Activated naive CD4-positive, alpha-beta T cell treated with anti-CD3 and anti-CD28 coated beads, Interleukin-2, amount 10 ng/mL, durations not matched to agents 7 days and 5 days (primary cell): ENCODE measurements at regions not wholly inside any gene's neighbourhood (a gene's known extent, or its start where the extent isn't known, plus 50 kb on each side); places are given as distances from the start of the nearest gene placed in this dataset.

ENCODE experiments used
- CTCF ChIA-PET: fragments of 350-600 bp; sonication (Branson Sonifier 250); formaldehyde crosslinking; loops from one replicate; lab custom pipeline; 2021; ENCODE audit warnings: antibody characterized with exemption; lab: Charles Lee
- DNase-seq: peaks from one replicate; pipeline ENCODE4 v3.0.0-alpha.2; 2020
- H3K27ac Mint-ChIP-seq: one replicate; pipeline ENCODE4 v1.8.0; 2021; ENCODE audit warnings: mild to moderate bottlenecking, moderate library complexity, mixed read lengths
- H3K27me3 Mint-ChIP-seq: one replicate; pipeline ENCODE4 v1.8.0; 2021; ENCODE audit warnings: mild to moderate bottlenecking, mixed read lengths
- H3K36me3 Mint-ChIP-seq: one replicate; pipeline ENCODE4 v1.8.0; 2021; ENCODE audit warnings: mixed read lengths
- H3K4me1 Mint-ChIP-seq: one replicate; pipeline ENCODE4 v1.8.0; 2021; ENCODE audit warnings: mixed read lengths
- H3K4me3 Mint-ChIP-seq: one replicate; pipeline ENCODE4 v1.8.0; 2021; ENCODE audit warnings: mild to moderate bottlenecking, moderate library complexity, mixed read lengths
- H3K9me3 Mint-ChIP-seq: one replicate; pipeline ENCODE4 v1.8.0; 2021; ENCODE audit warnings: mixed read lengths

- H3K4me3 Mint-ChIP-seq: no peak overlapping the region
- H3K9me3 Mint-ChIP-seq: peaks cover 2% of the 10 kb centered on the region
- CTCF ChIA-PET: no interaction called here
- H3K27ac Mint-ChIP-seq: no peak overlapping the region
- DNase-seq: no peak
- no peaks in the 10 kb centered on the region for H3K27me3 Mint-ChIP-seq
- H3K4me1 Mint-ChIP-seq: no peaks in the 10 kb centered on the region
- H3K36me3 Mint-ChIP-seq: no peaks in the 10 kb centered on the region
Measured at GRCh38 chr13:67856955-67857354, 626.8 kb upstream of the PCDH9 start.

GRCh38 chr13:67855741-67856238 is 625.7 kb upstream of the PCDH9 start:
- Mint-ChIP-seq H3K4me1 (no peaks in the 10 kb centered on the region), H3K36me3 (no peaks in the 10 kb centered on the region), H3K4me3 (no peak overlapping the region), H3K27ac (no peak overlapping the region), H3K9me3 (peaks cover 2% of the 10 kb centered on the region), H3K27me3 (no peaks in the 10 kb centered on the region)
- DNase-seq: no peak
- CTCF ChIA-PET: no interaction called here

- Mint-ChIP-seq H3K27me3 (no peaks in the 10 kb centered on the region), H3K36me3 (no peaks in the 10 kb centered on the region), H3K9me3 (peaks cover 4% of the 10 kb centered on the region), H3K4me1 (no peaks in the 10 kb centered on the region), H3K27ac (no peak overlapping the region), H3K4me3 (no peak overlapping the region)
- CTCF ChIA-PET: no interaction called here
- no peak for DNase-seq
Measured at GRCh38 chr13:67854990-67855389, 624.9 kb upstream of the PCDH9 start.

- no peak overlapping the region for H3K27ac Mint-ChIP-seq
- no peaks in the 10 kb centered on the region for H3K36me3 Mint-ChIP-seq
- peaks cover 13% of the 10 kb centered on the region for H3K9me3 Mint-ChIP-seq
- no peak for DNase-seq
- no peak overlapping the region for H3K4me3 Mint-ChIP-seq
- no peaks in the 10 kb centered on the region for H3K4me1 Mint-ChIP-seq
- H3K27me3 Mint-ChIP-seq: no peaks in the 10 kb centered on the region
- CTCF ChIA-PET: no interaction called here
Measured at GRCh38 chr13:67844574-67844973, 614.4 kb upstream of the PCDH9 start.

- CTCF ChIA-PET: no interaction called here
Measured at GRCh38 chr13:67841071-67841470, 610.9 kb upstream of the PCDH9 start.

GRCh38 chr13:67833564-67833963 is 603.4 kb upstream of the PCDH9 start:
- CTCF ChIA-PET: no interaction called here
- no peak overlapping the region for H3K27ac Mint-ChIP-seq
- no peaks in the 10 kb centered on the region for H3K36me3 Mint-ChIP-seq
- no peak for DNase-seq
- H3K27me3 Mint-ChIP-seq: no peaks in the 10 kb centered on the region
- no peak overlapping the region for H3K4me3 Mint-ChIP-seq
- peaks cover 3% of the 10 kb centered on the region for H3K9me3 Mint-ChIP-seq
- H3K4me1 Mint-ChIP-seq: no peaks in the 10 kb centered on the region

More at GRCh38 chr13:67841071-67841470, 610.9 kb upstream of the PCDH9 start:
- H3K27me3 Mint-ChIP-seq: no peaks in the 10 kb centered on the region
- no peak for DNase-seq
- no peak overlapping the region for H3K4me3 Mint-ChIP-seq
- H3K9me3 Mint-ChIP-seq: peaks cover 10% of the 10 kb centered on the region
- no peaks in the 10 kb centered on the region for H3K4me1 Mint-ChIP-seq
- H3K27ac Mint-ChIP-seq: no peak overlapping the region
- no peaks in the 10 kb centered on the region for H3K36me3 Mint-ChIP-seq

- Mint-ChIP-seq H3K36me3 (no peaks in the 10 kb centered on the region), H3K4me1 (no peaks in the 10 kb centered on the region), H3K27me3 (no peaks in the 10 kb centered on the region), H3K4me3 (no peak overlapping the region), H3K27ac (no peak overlapping the region), H3K9me3 (peaks cover 11% of the 10 kb centered on the region)
- CTCF ChIA-PET: no interaction called here
- no peak for DNase-seq
Measured at GRCh38 chr13:67829641-67830040, 599.5 kb upstream of the PCDH9 start.

GRCh38 chr13:67827992-67828391 is 597.9 kb upstream of the PCDH9 start:
- no peaks in the 10 kb centered on the region for H3K36me3 Mint-ChIP-seq
- CTCF ChIA-PET: no interaction called here

GRCh38 chr13:67821606-67822005 is 591.5 kb upstream of the PCDH9 start:
- H3K4me3 Mint-ChIP-seq: no peak overlapping the region
- no peaks in the 10 kb centered on the region for H3K36me3 Mint-ChIP-seq
- CTCF ChIA-PET: no interaction called here
- no peaks in the 10 kb centered on the region for H3K4me1 Mint-ChIP-seq
- no peaks in the 10 kb centered on the region for H3K27me3 Mint-ChIP-seq
- peaks cover 5% of the 10 kb centered on the region for H3K9me3 Mint-ChIP-seq
- H3K27ac Mint-ChIP-seq: no peak overlapping the region
- DNase-seq: no peak

More at GRCh38 chr13:67827992-67828391, 597.9 kb upstream of the PCDH9 start:
- Mint-ChIP-seq H3K27me3 (no peaks in the 10 kb centered on the region), H3K27ac (no peak overlapping the region), H3K4me3 (no peak overlapping the region), H3K9me3 (peaks cover 13% of the 10 kb centered on the region), H3K4me1 (no peaks in the 10 kb centered on the region)
- no peak for DNase-seq

- no peaks in the 10 kb centered on the region for H3K27me3 Mint-ChIP-seq
- no peak for DNase-seq
- peaks cover 4% of the 10 kb centered on the region for H3K9me3 Mint-ChIP-seq
- no peak overlapping the region for H3K27ac Mint-ChIP-seq
- no peak overlapping the region for H3K4me3 Mint-ChIP-seq
- CTCF ChIA-PET: no interaction called here
- no peaks in the 10 kb centered on the region for H3K4me1 Mint-ChIP-seq
- H3K36me3 Mint-ChIP-seq: no peaks in the 10 kb centered on the region
Measured at GRCh38 chr13:67806796-67807195, 576.7 kb upstream of the PCDH9 start.

GRCh38 chr13:67803118-67803517 is 573.0 kb upstream of the PCDH9 start:
- DNase-seq: no peak
- H3K4me3 Mint-ChIP-seq: no peak overlapping the region
- peaks cover 2% of the 10 kb centered on the region for H3K9me3 Mint-ChIP-seq
- H3K27ac Mint-ChIP-seq: no peak overlapping the region
- no peaks in the 10 kb centered on the region for H3K27me3 Mint-ChIP-seq
- H3K36me3 Mint-ChIP-seq: no peaks in the 10 kb centered on the region
- CTCF ChIA-PET: no interaction called here
- H3K4me1 Mint-ChIP-seq: no peaks in the 10 kb centered on the region

- CTCF ChIA-PET: no interaction called here
Measured at GRCh38 chr13:67792151-67792676, 562.1 kb upstream of the PCDH9 start.

GRCh38 chr13:67791047-67791446 is 560.9 kb upstream of the PCDH9 start:
- peaks cover 2% of the 10 kb centered on the region for H3K9me3 Mint-ChIP-seq
- CTCF ChIA-PET: no interaction called here
- DNase-seq: no peak
- H3K36me3 Mint-ChIP-seq: no peaks in the 10 kb centered on the region
- no peak overlapping the region for H3K27ac Mint-ChIP-seq
- no peaks in the 10 kb centered on the region for H3K27me3 Mint-ChIP-seq
- H3K4me1 Mint-ChIP-seq: no peaks in the 10 kb centered on the region
- H3K4me3 Mint-ChIP-seq: no peak overlapping the region

More at GRCh38 chr13:67792151-67792676, 562.1 kb upstream of the PCDH9 start:
- Mint-ChIP-seq H3K4me1 (no peaks in the 10 kb centered on the region), H3K9me3 (peaks cover 2% of the 10 kb centered on the region), H3K27me3 (no peaks in the 10 kb centered on the region), H3K4me3 (no peak overlapping the region), H3K36me3 (no peaks in the 10 kb centered on the region), H3K27ac (no peak overlapping the region)
- no peak for DNase-seq

- no peaks in the 10 kb centered on the region for H3K27me3 Mint-ChIP-seq
- H3K4me3 Mint-ChIP-seq: no peak overlapping the region
- no peaks in the 10 kb centered on the region for H3K4me1 Mint-ChIP-seq
- CTCF ChIA-PET: no interaction called here
- H3K9me3 Mint-ChIP-seq: peaks cover 10% of the 10 kb centered on the region
- H3K27ac Mint-ChIP-seq: no peak overlapping the region
- no peak for DNase-seq
- H3K36me3 Mint-ChIP-seq: no peaks in the 10 kb centered on the region
Measured at GRCh38 chr13:67776151-67776550, 546.0 kb upstream of the PCDH9 start.

- no peak for DNase-seq
- Mint-ChIP-seq H3K4me3 (no peak overlapping the region), H3K9me3 (peaks cover 10% of the 10 kb centered on the region), H3K36me3 (no peaks in the 10 kb centered on the region), H3K4me1 (no peaks in the 10 kb centered on the region), H3K27me3 (no peaks in the 10 kb centered on the region), H3K27ac (no peak overlapping the region)
- CTCF ChIA-PET: no interaction called here
Measured at GRCh38 chr13:67775359-67775758, 545.2 kb upstream of the PCDH9 start.
